GM12864 (cell line): ENCODE measurements at regions not wholly inside any gene's neighbourhood (a gene's known extent, or its start where the extent isn't known, plus 50 kb on each side); places are given as distances from the start of the nearest gene placed in this dataset.
"Not testable (repeated sequence)": the region's sequence is repeated elsewhere in the genome, so short reads cannot be mapped to it uniquely, and the experiment has no call there.

Experiments
- DNase-seq: peaks from one replicate; pipeline ENCODE4 v3.0.0-alpha.2; 2011; ENCODE audit warnings: low read depth
- H3K4me3 ChIP-seq: 2 replicates; pipeline ENCODE4 v1.5.1; 2011; ENCODE audit warnings: mild to moderate bottlenecking, low read depth, low read length, control low read depth
- TF ChIP-seq, protein P1 (sequence below): IDR thresholded peaks from 2 replicates; pipeline ENCODE4 v1.5.1; 2011; ENCODE audit warnings: low read depth, mild to moderate bottlenecking, moderate library complexity, low read length, control low read depth, inconsistent platforms; ENCODE audit errors: missing control alignments

DNA sequence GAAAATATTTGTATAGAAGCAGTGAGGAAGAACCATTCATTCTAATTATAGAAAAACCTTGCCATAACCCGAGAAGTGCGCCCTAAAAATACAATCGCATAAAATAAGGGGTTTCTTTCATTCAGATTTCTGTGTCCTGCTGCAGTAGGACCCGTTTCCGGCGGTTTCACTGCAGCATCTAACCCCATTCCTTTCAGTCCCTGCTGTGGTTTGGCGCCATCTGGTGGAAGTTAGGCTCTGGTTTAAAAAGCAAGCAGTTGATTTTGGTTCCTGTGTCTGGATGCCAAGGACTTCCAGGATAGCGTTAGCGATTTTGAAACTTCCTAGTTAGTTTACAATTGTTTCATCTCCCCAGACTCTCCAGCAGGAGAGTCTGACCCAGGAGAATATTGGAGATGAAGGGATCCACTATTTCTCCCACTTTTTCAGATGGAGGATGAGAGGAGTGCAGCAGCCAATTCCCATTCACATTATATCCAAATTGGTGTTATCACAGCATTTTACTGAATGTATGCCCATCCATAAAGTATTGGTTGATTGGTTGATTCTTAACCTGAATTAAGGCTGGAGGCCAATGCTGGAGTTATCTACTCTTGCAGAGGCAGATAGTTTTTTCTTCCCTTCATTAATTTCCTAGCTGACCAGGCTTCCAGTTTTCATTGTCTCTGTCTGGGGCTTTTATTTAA is 128.8 kb upstream of the CACNA2D1 start:
- TF ChIP-seq, protein P1, sequence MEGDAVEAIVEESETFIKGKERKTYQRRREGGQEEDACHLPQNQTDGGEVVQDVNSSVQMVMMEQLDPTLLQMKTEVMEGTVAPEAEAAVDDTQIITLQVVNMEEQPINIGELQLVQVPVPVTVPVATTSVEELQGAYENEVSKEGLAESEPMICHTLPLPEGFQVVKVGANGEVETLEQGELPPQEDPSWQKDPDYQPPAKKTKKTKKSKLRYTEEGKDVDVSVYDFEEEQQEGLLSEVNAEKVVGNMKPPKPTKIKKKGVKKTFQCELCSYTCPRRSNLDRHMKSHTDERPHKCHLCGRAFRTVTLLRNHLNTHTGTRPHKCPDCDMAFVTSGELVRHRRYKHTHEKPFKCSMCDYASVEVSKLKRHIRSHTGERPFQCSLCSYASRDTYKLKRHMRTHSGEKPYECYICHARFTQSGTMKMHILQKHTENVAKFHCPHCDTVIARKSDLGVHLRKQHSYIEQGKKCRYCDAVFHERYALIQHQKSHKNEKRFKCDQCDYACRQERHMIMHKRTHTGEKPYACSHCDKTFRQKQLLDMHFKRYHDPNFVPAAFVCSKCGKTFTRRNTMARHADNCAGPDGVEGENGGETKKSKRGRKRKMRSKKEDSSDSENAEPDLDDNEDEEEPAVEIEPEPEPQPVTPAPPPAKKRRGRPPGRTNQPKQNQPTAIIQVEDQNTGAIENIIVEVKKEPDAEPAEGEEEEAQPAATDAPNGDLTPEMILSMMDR = peak; percentile 85
- peak; percentile 25 for DNase-seq
- no peak overlapping the region for H3K4me3 ChIP-seq

DNA sequence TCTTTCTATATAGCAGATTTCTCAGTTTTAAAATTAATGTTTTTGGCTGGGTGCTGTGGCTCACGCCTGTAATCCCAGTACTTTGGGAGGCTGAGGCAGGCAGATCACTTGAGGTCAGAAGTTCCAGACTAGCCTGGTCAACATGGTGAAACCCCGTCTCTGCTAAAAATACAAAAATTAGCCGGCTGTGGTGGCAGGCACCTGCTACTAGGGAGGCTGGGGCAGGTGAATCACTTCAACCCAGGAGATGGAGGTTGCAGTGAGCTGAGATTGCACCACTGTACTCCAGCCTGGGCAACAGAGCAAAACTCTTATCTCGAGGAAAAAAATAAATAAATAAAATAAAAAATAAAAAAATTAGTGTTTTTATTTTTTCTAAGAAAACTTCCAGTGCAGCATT is 127.5 kb upstream of the CACNA2D1 start:
- not testable (repeated sequence) for DNase-seq, H3K4me3 ChIP-seq

DNA sequence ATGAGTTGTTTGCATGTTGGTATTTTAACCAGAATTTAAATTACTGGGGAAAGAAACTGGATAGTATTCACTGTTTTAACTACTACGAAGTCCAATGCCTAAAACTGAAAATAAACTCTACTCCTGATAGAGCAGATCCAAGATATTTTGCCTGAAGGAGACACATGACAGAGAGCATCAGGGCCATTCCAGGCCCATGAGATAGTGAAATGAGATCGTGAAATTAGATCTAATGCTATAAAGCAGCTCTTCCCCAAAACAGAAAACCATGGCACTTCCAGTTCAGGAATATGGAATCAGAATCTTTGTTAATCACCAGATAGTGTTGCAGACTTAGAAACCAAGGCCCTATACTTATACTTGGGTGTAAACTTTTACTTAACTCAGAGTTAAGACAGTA is 124.3 kb upstream of the CACNA2D1 start:
- TF ChIP-seq, protein P1 = no peak
- no peak overlapping the region for H3K4me3 ChIP-seq
- no peak for DNase-seq

DNA sequence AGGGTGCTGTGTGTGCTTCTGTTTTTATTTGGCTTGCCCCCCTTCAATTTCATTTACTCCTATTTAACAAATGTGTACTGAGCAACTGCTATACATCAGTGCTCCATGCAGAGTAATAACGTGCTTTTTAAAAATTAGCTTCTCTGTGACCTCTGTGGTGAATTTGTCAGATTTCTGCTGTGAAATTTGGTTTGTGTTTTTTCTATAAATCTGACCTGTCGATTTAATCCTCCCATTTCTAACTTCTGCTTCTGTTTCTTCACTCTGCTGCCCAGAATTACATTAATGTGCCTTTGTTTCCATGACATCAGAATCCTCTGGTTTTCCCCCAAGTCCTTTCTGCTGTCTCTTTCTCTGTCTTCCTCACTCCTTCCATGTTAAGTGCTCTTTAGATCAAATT is 123.8 kb upstream of the CACNA2D1 start:
- no peak for DNase-seq
- TF ChIP-seq, protein P1 = no peak
- no peak overlapping the region for H3K4me3 ChIP-seq

DNA sequence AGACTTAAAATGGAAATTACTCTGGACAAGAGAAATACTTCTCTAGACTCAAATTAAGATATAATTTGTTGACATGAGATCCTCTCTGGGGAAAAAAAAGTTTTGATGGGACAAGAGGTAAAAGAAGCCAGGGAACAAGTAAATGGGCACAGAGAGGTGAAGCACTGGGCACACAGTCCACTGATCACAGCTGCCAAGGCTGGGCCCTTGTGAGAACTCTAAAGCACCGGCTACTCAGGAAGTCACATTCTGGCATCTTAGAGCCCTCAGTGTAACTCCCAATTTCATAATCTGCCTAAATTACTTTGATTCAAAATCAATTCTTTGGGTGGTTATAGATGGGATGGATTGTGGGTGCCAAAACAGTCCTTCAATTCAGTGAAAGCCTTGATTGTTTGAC is 123.2 kb upstream of the CACNA2D1 start:
- no peak overlapping the region for H3K4me3 ChIP-seq
- DNase-seq = no peak
- TF ChIP-seq, protein P1 = no peak

DNA sequence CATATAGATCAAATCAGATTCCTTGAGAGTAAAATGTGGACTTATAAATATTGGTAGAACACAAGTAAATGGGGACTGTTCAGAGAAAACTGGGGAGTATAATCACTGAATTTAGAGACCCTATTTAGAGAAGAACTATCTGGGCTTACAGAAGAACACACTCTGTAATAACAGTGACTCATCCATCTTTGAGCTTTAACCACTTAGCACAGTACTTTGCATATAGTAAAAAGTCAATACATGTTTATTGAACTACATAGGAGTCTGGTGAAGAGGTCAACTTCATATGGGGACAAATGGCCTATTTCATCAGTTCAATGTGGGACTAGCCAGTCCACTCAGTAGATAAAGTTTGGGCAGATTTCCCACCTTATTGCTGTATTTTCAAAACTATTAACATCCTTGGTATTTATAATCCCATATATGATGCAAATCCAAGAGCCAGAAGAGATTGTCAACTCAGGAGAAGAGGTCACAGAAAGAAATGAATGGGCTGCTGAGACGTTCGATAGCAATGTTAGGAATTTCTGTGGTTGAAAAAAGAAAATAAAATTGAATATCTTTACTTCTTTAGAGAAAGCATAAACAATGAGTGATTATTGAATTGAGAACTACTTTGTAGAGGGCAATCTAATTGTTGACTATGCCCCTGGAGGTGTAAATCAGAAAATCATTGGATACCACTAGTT is 119.3 kb upstream of the CACNA2D1 start:
- no peak for DNase-seq
- TF ChIP-seq, protein P1 = no peak
- no peak overlapping the region for H3K4me3 ChIP-seq

DNA sequence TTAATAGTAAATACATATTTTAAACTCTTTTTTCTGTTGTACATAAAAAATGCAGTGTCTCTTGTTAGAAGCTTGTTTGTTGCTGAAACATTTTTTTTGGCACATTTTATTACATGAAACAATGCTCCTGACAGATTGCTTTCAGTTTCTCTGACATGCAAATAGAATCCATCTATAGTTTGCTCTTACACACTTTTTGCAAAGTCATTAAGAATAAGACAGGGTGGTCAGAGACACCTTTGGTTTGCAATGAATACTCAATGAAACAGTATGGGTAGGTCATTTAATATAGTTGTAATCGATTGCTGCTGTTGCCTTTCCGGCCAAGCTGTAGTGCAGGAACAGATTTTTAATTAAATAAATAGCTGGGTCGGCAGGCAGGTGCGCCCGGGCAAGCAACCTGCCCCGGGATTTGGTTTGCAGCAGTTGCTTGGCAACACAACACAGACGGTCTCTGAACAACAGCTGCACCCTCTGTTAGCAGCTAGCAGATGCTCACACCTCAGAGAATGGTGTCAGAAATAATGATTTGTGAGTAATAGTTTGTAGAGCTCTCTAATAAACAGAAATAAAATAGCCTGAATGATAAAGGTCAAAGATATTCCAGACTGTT is 115.7 kb upstream of the CACNA2D1 start:
- TF ChIP-seq, protein P1 = no peak
- DNase-seq = no peak
- no peak overlapping the region for H3K4me3 ChIP-seq
